A549 (cell line): ENCODE measurements at regions not wholly inside any gene's neighbourhood (a gene's known extent, or its start where the extent isn't known, plus 50 kb on each side); places are given as distances from the start of the nearest gene placed in this dataset.

Experiments
- ATAC-seq, 2 experiments: fragments of 200-7000 bp in 1 of 2; fragments of >200 bp in 1 of 2; cut with Nextera tagmentation in 1 of 2; cut with Tn5 transposase in 1 of 2; 3 replicates each; pipeline versions ENCODE4 v1.8.0 to v1.9.1; 2018 to 2020; ENCODE audit warnings: mild to moderate bottlenecking in 1 of 2, moderate library complexity in 1 of 2
- CTCF ChIA-PET: fragments of 300-600 bp; sonication (Branson Sonifier 250); formaldehyde crosslinking; extraction: SDS; loops from one replicate; lab custom pipeline; 2021; ENCODE audit warnings: antibody characterized with exemption, inconsistent platforms; lab: Yijun Ruan, JAX
- POLR2A ChIA-PET: fragments of 350-600 bp; formaldehyde crosslinking; extraction: SDS; loops from one replicate; lab custom pipeline; 2021; ENCODE audit warnings: antibody characterized with exemption, inconsistent platforms; lab: Yijun Ruan, JAX
- DNase-seq, 2 experiments: peaks; one replicate each; pipeline versions ENCODE4 v3.0.0 to v3.0.0-alpha.2; 2011 to 2016; ENCODE audit warnings: low read depth in 1 of 2, low spot score in 1 of 2
- FAIRE-seq: peaks from 2 replicates; lab custom pipeline; 2011; peaks lifted over from hg19 to GRCh38; lab: Jason Lieb, UNC
- H3K27ac ChIP-seq, 2 experiments: fragments of >200 bp; sonication (Bioruptor Twin); formaldehyde crosslinking; 3 replicates each; pipeline ENCODE4 v1.5.1; 2016 to 2017
- H3K4me1 ChIP-seq: fragments of >200 bp; sonication (Bioruptor Twin); formaldehyde crosslinking; 3 replicates; pipeline ENCODE4 v1.6.1; 2016
- H3K4me2 ChIP-seq: fragments of >200 bp; sonication (Bioruptor Twin); formaldehyde crosslinking; 3 replicates; pipeline ENCODE4 v1.6.1; 2016
- H3K4me3 ChIP-seq: fragments of >200 bp; sonication (Bioruptor Twin); formaldehyde crosslinking; 3 replicates; pipeline ENCODE4 v1.5.1; 2016
- H3K9me3 ChIP-seq: fragments of >200 bp; sonication (Bioruptor Twin); formaldehyde crosslinking; 3 replicates; pipeline ENCODE4 v1.6.1; 2016
- ATOH8 ChIP-seq: fragments of 250-450 bp; sonication (Bioruptor Pico); IDR thresholded peaks from 2 replicates; pipeline ENCODE4 v1.5.0; 2020; ENCODE audit warnings: low read depth, mild to moderate bottlenecking, moderate library complexity
- BCL3 ChIP-seq: fragments of >200 bp; sonication (Bioruptor Twin); formaldehyde crosslinking; IDR thresholded peaks from 3 replicates; pipeline ENCODE4 v1.6.1; 2016
- CHD2 ChIP-seq: fragments of 150-350 bp; IDR thresholded peaks from 2 replicates; pipeline ENCODE4 v1.6.1; 2014; ENCODE audit warnings: low read length; ENCODE audit not compliant: partially characterized antibody
- CHD4 ChIP-seq: fragments of 200-600 bp; sonication (generic); IDR thresholded peaks from 2 replicates; pipeline ENCODE4 v1.6.1; 2016; ENCODE audit warnings: antibody characterized with exemption, mild to moderate bottlenecking, borderline replicate concordance
- CTCF ChIP-seq: fragments of >200 bp; sonication (Bioruptor Twin); formaldehyde crosslinking; IDR thresholded peaks from 3 replicates; pipeline ENCODE4 v1.5.1; 2016
- E2F6 ChIP-seq: IDR thresholded peaks from 2 replicates; pipeline ENCODE4 v1.6.1; 2012; ENCODE audit warnings: low read depth, borderline replicate concordance
- EHF ChIP-seq: fragments of 250-450 bp; sonication (Bioruptor Pico); IDR thresholded peaks from 2 replicates; pipeline ENCODE4 v1.5.0; 2020; ENCODE audit warnings: mild to moderate bottlenecking
- EHMT2 ChIP-seq: fragments of 200-600 bp; sonication (generic); IDR thresholded peaks from 2 replicates; pipeline ENCODE4 v1.6.1; 2016; ENCODE audit warnings: antibody characterized with exemption, low read depth, mild to moderate bottlenecking, moderate library complexity
- EP300 ChIP-seq, 2 experiments: fragments of >200 bp; sonication (Bioruptor Twin); formaldehyde crosslinking; IDR thresholded peaks; 2 replicates in 1 of 2; 3 replicates in 1 of 2; pipeline ENCODE4 v1.6.1; 2016 to 2017
- FOXS1 ChIP-seq: fragments of 250-450 bp; sonication (Bioruptor Pico); IDR thresholded peaks from 2 replicates; pipeline ENCODE4 v1.5.0; 2020; ENCODE audit warnings: mild to moderate bottlenecking, moderate library complexity
- HEYL ChIP-seq: fragments of 250-450 bp; sonication (Bioruptor Pico); IDR thresholded peaks from 2 replicates; pipeline ENCODE4 v1.8.0; 2021; ENCODE audit warnings: mild to moderate bottlenecking, moderate library complexity
- HOXA7 ChIP-seq: fragments of 250-450 bp; sonication (Bioruptor Pico); IDR thresholded peaks from 2 replicates; pipeline ENCODE4 v1.5.0; 2020; ENCODE audit warnings: mild to moderate bottlenecking, moderate library complexity
- KDM1A ChIP-seq: fragments of 200-600 bp; sonication (generic); IDR thresholded peaks from 2 replicates; pipeline ENCODE4 v1.6.1; 2016; ENCODE audit warnings: low read depth, mild to moderate bottlenecking
- KDM5A ChIP-seq: fragments of 200-600 bp; sonication (generic); IDR thresholded peaks from 2 replicates; pipeline ENCODE4 v1.6.1; 2016; ENCODE audit warnings: antibody characterized with exemption, mild to moderate bottlenecking
- MAFK ChIP-seq: fragments of 450-650 bp; IDR thresholded peaks from 2 replicates; pipeline ENCODE4 v1.6.1; 2014; ENCODE audit not compliant: partially characterized antibody
- MAX ChIP-seq: IDR thresholded peaks from 2 replicates; pipeline ENCODE4 v1.6.1; 2012
- NR3C1 ChIP-seq: fragments of >200 bp; sonication (Bioruptor Twin); formaldehyde crosslinking; IDR thresholded peaks from 3 replicates; pipeline ENCODE4 v1.6.1; 2017
- POLR2A ChIP-seq: IDR thresholded peaks from 2 replicates; pipeline ENCODE4 v1.6.1; 2012; ENCODE audit warnings: mild to moderate bottlenecking, low read length
- RAD21 ChIP-seq, 2 experiments: fragments of >200 bp in 1 of 2; sonication (Bioruptor Twin) in 1 of 2; formaldehyde crosslinking in 1 of 2; IDR thresholded peaks in 1 of 2; conservative IDR thresholded peaks in 1 of 2; 2 replicates in 1 of 2; 3 replicates in 1 of 2; pipeline ENCODE4 v1.6.1; 2012 to 2018; ENCODE audit warnings: inconsistent platforms in 1 of 2
- RARB ChIP-seq: fragments of 250-450 bp; sonication (Bioruptor Pico); IDR thresholded peaks from 2 replicates; pipeline ENCODE4 v1.8.0; 2021; ENCODE audit warnings: mild to moderate bottlenecking, moderate library complexity
- RFX5 ChIP-seq: fragments of 450-650 bp; IDR thresholded peaks from 2 replicates; pipeline ENCODE4 v1.7.1; 2014; ENCODE audit warnings: antibody characterized with exemption, mild to moderate bottlenecking, moderate library complexity
- RNF2 ChIP-seq: fragments of 200-600 bp; sonication (generic); IDR thresholded peaks from 2 replicates; pipeline ENCODE4 v1.6.1; 2016; ENCODE audit warnings: low read depth, mild to moderate bottlenecking, antibody characterized with exemption, moderate library complexity, borderline replicate concordance
- TFCP2L1 ChIP-seq: fragments of 250-450 bp; sonication (Bioruptor Pico); IDR thresholded peaks from 2 replicates; pipeline ENCODE4 v1.5.0; 2021; ENCODE audit warnings: mild to moderate bottlenecking
- TP53 ChIP-seq: fragments of 250-450 bp; sonication (Bioruptor Pico); IDR thresholded peaks from 2 replicates; pipeline ENCODE4 v1.5.0; 2021; ENCODE audit warnings: mild to moderate bottlenecking, moderate library complexity
- WGBS: methylation state at CpG from one replicate; pipeline ENCODE4 v1.1.6; 2017; ENCODE audit errors: missing lambda C conversion rate; 5-methylcytosine and 5-hydroxymethylcytosine counted together

GRCh38 chr20:12815778-12816408 lies 192.9 kb upstream of the SPTLC3 start:
- FAIRE-seq (peak; percentile 56), DNase-seq (no peak), ATAC-seq (no peak)
- Histone ChIP-seq H3K4me1 (no peaks in the 10 kb centered on the region), H3K4me2 (no peak overlapping the region), H3K9me3 (no peaks in the 10 kb centered on the region), H3K4me3 (no peak overlapping the region), H3K27ac (no peak overlapping the region)
- POLR2A ChIA-PET, result no interaction called here
- WGBS, result 15% methylated on average over 3 of the region's 3 CpGs
- no peak for TF ChIP-seq BCL3
- TF ChIP-seq TP53 (CRISPR knock-in tag), result no peak
- no peak for TF ChIP-seq KDM5A
- no peak for TF ChIP-seq EP300 (IDR thresholded peaks at IDR 0.05)
- no peak for TF ChIP-seq E2F6
- no peak for TF ChIP-seq ATOH8 (CRISPR knock-in tag)
- no peak for TF ChIP-seq CHD4
- TF ChIP-seq CTCF, result no peak
- TF ChIP-seq RAD21 (conservative IDR thresholded peaks at IDR 0.05 in 1 of 2, IDR thresholded peaks at IDR 0.05 in 1 of 2), result no peak
- TF ChIP-seq FOXS1, result no peak
- no peak for TF ChIP-seq EHF (CRISPR knock-in tag)
- TF ChIP-seq POLR2A, result no peak
- no peak for TF ChIP-seq RNF2
- TF ChIP-seq RARB (CRISPR knock-in tag), result no peak
- no peak for TF ChIP-seq TFCP2L1 (CRISPR knock-in tag)
- TF ChIP-seq CHD2, result no peak
- no peak for TF ChIP-seq HEYL
- TF ChIP-seq MAX, result no peak
- TF ChIP-seq RFX5, result no peak
- TF ChIP-seq NR3C1, result no peak
- CTCF ChIA-PET, result interaction anchor here (0.6 kb wide), 1 partner anchor 33 kb away, joined by 4 read pairs; no protein-coding TSS in a partner anchor

- H3K4me1 ChIP-seq, result no peaks in the 10 kb centered on the region
- H3K4me2 ChIP-seq, result no peak overlapping the region
- CTCF ChIA-PET, result no interaction called here
- no peaks in the 10 kb centered on the region for H3K9me3 ChIP-seq
- no peak overlapping the region for H3K4me3 ChIP-seq
- POLR2A ChIA-PET, result no interaction called here
- FAIRE-seq, result peak; percentile 7
- WGBS, result 15% methylated on average over 3 of the region's 3 CpGs
- TF ChIP-seq MAFK (no peak), KDM1A (no peak), EHMT2 (no peak), KDM5A (no peak), HOXA7 (CRISPR knock-in tag) (no peak), ATOH8 (CRISPR knock-in tag) (no peak)
- TF ChIP-seq, all 56 proteins: peak for 0
- DNase-seq (no peak), ATAC-seq (no peak)
- H3K27ac ChIP-seq, result no peak overlapping the region
These were observed 187.5 kb upstream of the SPTLC3 start for GRCh38 chr20:12821249-12821648.
